ENCODE measurements at regions not wholly inside any gene's neighbourhood (a gene's known extent, or its start where the extent isn't known, plus 50 kb on each side); places are given as distances from the start of the nearest gene placed in this dataset.

- no peak for TF ChIP-seq POLR2A (IDR thresholded peaks at IDR 0.05)
- no peak for TF ChIP-seq CTCF (IDR thresholded peaks at IDR 0.05)
Observed at GRCh38 chr6:106894978-106895702, 79.4 kb downstream of the CD24 start.
